B cell (primary cell): ENCODE measurements at regions not wholly inside any gene's neighbourhood (a gene's known extent, or its start where the extent isn't known, plus 50 kb on each side); places are given as distances from the start of the nearest gene placed in this dataset.

ENCODE experiments used
- ATAC-seq: fragments of 200-7000 bp; cut with Tn5 transposase; one replicate; pipeline ENCODE4 v1.10.0; 2021; ENCODE audit warnings: low read depth, mild to moderate bottlenecking, moderate number of reproducible peaks, moderate library complexity
- CTCF ChIA-PET: fragments of 350-600 bp; sonication (Branson Sonifier 250); formaldehyde crosslinking; loops from one replicate; lab custom pipeline; 2021; ENCODE audit warnings: antibody characterized with exemption, inconsistent platforms; lab: Charles Lee
- POLR2A ChIA-PET: fragments of 350-600 bp; sonication (Branson Sonifier 250); formaldehyde crosslinking; loops from one replicate; lab custom pipeline; 2021; ENCODE audit warnings: antibody characterized with exemption; lab: Charles Lee
- DNase-seq: peaks from one replicate; pipeline ENCODE4 v3.0.0; 2013
- H2AFZ ChIP-seq: 2 replicates; pipeline ENCODE4 v1.6.1; 2012; ENCODE audit warnings: mild to moderate bottlenecking, low read depth, low read length; ENCODE audit not compliant: insufficient read depth, poor library complexity, severe bottlenecking
- H3K27ac ChIP-seq, 2 donors: 1 replicate in 1 of 2; 2 replicates in 1 of 2; pipeline ENCODE4 v1.5.1; 2012 to 2013; ENCODE audit warnings: low read length in 2 of 2, mild to moderate bottlenecking in 2 of 2, moderate library complexity in 1 of 2
- H3K27me3 ChIP-seq, 4 experiments: fragments of 200-600 bp in 1 of 4; sonication (generic) in 1 of 4; replicated peaks in 1 of 4; 1 replicate in 2 of 4; 2 replicates in 2 of 4; pipeline versions ENCODE4 v1.6.1 to v1.7.0; 2013 to 2016; ENCODE audit warnings: low read length in 3 of 4, mild to moderate bottlenecking in 2 of 4, mixed read lengths in 1 of 4, moderate library complexity in 1 of 4; ENCODE audit not compliant: insufficient read depth in 4 of 4, control insufficient read depth in 3 of 4; ENCODE audit errors: control extremely low read depth in 1 of 4
- H3K36me3 ChIP-seq, 2 experiments: replicated peaks in 1 of 2; 1 replicate in 1 of 2; 2 replicates in 1 of 2; pipeline versions ENCODE4 v1.6.1 to v1.7.1; 2013; ENCODE audit warnings: low read length in 1 of 2; ENCODE audit not compliant: insufficient read depth in 2 of 2, control insufficient read depth in 1 of 2; ENCODE audit errors: control extremely low read depth in 1 of 2, extremely low read depth in 1 of 2
- H3K4me1 ChIP-seq, 2 donors: fragments of 200-600 bp in 1 of 2; sonication (generic) in 1 of 2; 1 replicate in 1 of 2; 2 replicates in 1 of 2; pipeline versions ENCODE4 v1.5.1 to v1.6.1; 2013 to 2017; ENCODE audit warnings: low read length in 2 of 2; ENCODE audit not compliant: control insufficient read depth in 2 of 2, insufficient read depth in 2 of 2
- H3K4me2 ChIP-seq: replicated peaks from 2 replicates; pipeline ENCODE3; 2012; ENCODE audit warnings: mild to moderate bottlenecking, low read depth, low read length; ENCODE audit not compliant: poor library complexity, severe bottlenecking
- H3K4me3 ChIP-seq, 5 experiments: fragments of 200-600 bp in 1 of 5; sonication (generic) in 1 of 5; 1 replicate in 3 of 5; 2 replicates in 2 of 5; pipeline versions ENCODE4 v1.5.1 to v1.7.0; 2011 to 2016; ENCODE audit warnings: low read length in 4 of 5, mild to moderate bottlenecking in 4 of 5, low read depth in 2 of 5, control low read depth in 1 of 5, moderate library complexity in 1 of 5; ENCODE audit not compliant: insufficient read depth in 1 of 5; ENCODE audit errors: control extremely low read depth in 1 of 5, extremely low read depth in 1 of 5
- H3K79me2 ChIP-seq: fragments of 200-600 bp; sonication (generic); one replicate; pipeline ENCODE4 v1.6.0; 2016; ENCODE audit warnings: low read length; ENCODE audit not compliant: control insufficient read depth, insufficient read depth
- H3K9ac ChIP-seq: fragments of 200-600 bp; sonication (generic); 2 replicates; pipeline ENCODE4 v1.6.1; 2017; ENCODE audit warnings: mild to moderate bottlenecking, low read length, moderate library complexity
- H3K9me3 ChIP-seq, 3 donors: one replicate each; pipeline versions ENCODE4 v1.6.1 to v1.7.1; 2013; ENCODE audit warnings: low read length in 2 of 3; ENCODE audit not compliant: control insufficient read depth in 2 of 3, insufficient read depth in 1 of 3; ENCODE audit errors: control extremely low read depth in 1 of 3
- H4K20me1 ChIP-seq: 2 replicates; pipeline ENCODE4 v1.6.0; 2012; ENCODE audit warnings: mild to moderate bottlenecking, low read length; ENCODE audit not compliant: insufficient read depth, control insufficient read depth, poor library complexity, severe bottlenecking
- H3K27ac Mint-ChIP-seq: one replicate; pipeline ENCODE4 v1.8.0; 2021; ENCODE audit warnings: mixed read lengths
- H3K27me3 Mint-ChIP-seq: one replicate; pipeline ENCODE4 v1.8.0; 2021; ENCODE audit warnings: mixed read lengths
- H3K4me1 Mint-ChIP-seq: one replicate; pipeline ENCODE4 v1.8.0; 2021; ENCODE audit warnings: mixed read lengths
- H3K4me3 Mint-ChIP-seq: one replicate; pipeline ENCODE4 v1.8.0; 2021; ENCODE audit warnings: mixed read lengths
- H3K9me3 Mint-ChIP-seq: one replicate; pipeline ENCODE4 v1.8.0; 2022; ENCODE audit warnings: mixed read lengths; ENCODE audit not compliant: insufficient read depth
- CTCF ChIP-seq: fragments of 200-600 bp; IDR thresholded peaks from one replicate; pipeline ENCODE4 v1.8.0; 2022; ENCODE audit warnings: antibody characterized with exemption, mild to moderate bottlenecking
- EZH2 ChIP-seq: IDR thresholded peaks from 2 replicates; pipeline ENCODE4 v1.6.1; 2012; ENCODE audit warnings: borderline replicate concordance, low read depth, mild to moderate bottlenecking, moderate library complexity, low read length; ENCODE audit not compliant: insufficient read depth, poor library complexity, severe bottlenecking
- WGBS: methylation state at CpG from one replicate; pipeline ENCODE4 v1.1.5; 2013; ENCODE audit warnings: missing lambda C conversion rate; ENCODE audit not compliant: insufficient coverage; 5-methylcytosine and 5-hydroxymethylcytosine counted together
- intact Hi-C: fragments of 100-400 bp; cut with micrococcal nuclease; formaldehyde crosslinking; loops from one replicate; pipeline ENCODE4 v1.10.0; 2022

DNA sequence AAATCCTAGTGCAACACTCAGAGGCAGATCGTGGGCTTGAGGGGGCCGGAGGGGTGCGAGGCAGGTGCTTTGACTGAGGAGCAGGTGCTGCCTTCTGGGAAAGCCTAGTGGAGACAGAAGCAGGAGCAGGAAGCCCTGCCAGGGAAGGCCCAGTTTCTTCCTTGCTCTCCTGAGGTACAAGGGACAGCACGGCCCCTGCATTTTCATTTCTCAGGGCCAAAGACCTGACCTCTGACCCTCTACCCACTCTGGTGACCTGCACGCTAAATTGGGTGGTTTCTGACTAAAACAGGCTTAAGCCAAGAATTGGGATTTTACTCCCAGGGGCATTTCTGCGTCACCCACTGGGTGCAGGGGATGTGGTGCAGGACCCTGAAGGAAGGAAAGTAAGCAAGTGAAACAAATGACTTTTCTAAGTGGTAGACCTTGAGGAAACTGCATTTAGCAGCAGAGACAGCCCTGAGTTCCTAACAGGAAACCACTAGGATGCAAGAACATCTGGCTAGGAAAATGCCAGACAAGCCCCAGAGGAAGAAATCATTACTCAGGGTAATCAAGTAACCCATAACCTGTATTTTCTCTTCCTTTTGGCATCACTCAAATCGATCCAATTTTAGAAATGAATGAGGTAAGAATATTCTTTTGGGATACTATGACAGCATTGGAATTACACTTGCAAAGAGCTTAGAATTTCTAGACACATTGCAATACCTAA lies 141.7 kb downstream of the CD164 start:
- no peaks in the 10 kb centered on the region for H3K27me3 ChIP-seq
- no peak for TF ChIP-seq EZH2
- peaks cover 10% of the 10 kb centered on the region for H3K4me1 Mint-ChIP-seq
- no peak overlapping the region for H3K9ac ChIP-seq
- no peak overlapping the region for H3K4me3 ChIP-seq
- H3K27ac Mint-ChIP-seq = no peak overlapping the region
- ATAC-seq (no peak), DNase-seq (no peak)
- no peak overlapping the region for H3K4me3 Mint-ChIP-seq
- H3K27me3 Mint-ChIP-seq = no peaks in the 10 kb centered on the region
- 69% methylated on average over 6 of the region's 7 CpGs for WGBS
- no peak overlapping the region for H2AFZ ChIP-seq
- CTCF ChIA-PET = interaction anchor here (1.1 kb wide), 1 partner anchor 53 kb away, joined by 3 read pairs; no protein-coding TSS in a partner anchor
- no peak overlapping the region for H3K27ac ChIP-seq
- intact Hi-C loops = no loop called here
- H3K36me3 ChIP-seq = no peaks in the 10 kb centered on the region
- no peaks in the 10 kb centered on the region for H4K20me1 ChIP-seq
- no peak overlapping the region for H3K4me2 ChIP-seq
- POLR2A ChIA-PET = no interaction called here
- no peaks in the 10 kb centered on the region for H3K79me2 ChIP-seq
- H3K9me3 ChIP-seq = no peaks in the 10 kb centered on the region
- peaks cover 17 to 22% of the 10 kb centered on the region in 2 donors for H3K4me1 ChIP-seq
- H3K9me3 Mint-ChIP-seq = no peaks in the 10 kb centered on the region

- Histone ChIP-seq H3K9me3 (no peaks in the 10 kb centered on the region), H3K4me3 (no peak overlapping the region), H2AFZ (no peak overlapping the region), H3K36me3 (no peaks in the 10 kb centered on the region), H3K27ac (no peak overlapping the region), H3K4me2 (no peak overlapping the region), H3K9ac (no peak overlapping the region), H3K27me3 (no peaks in the 10 kb centered on the region), H3K79me2 (no peaks in the 10 kb centered on the region), H4K20me1 (no peaks in the 10 kb centered on the region), H3K4me1 (peaks cover 17 to 22% of the 10 kb centered on the region in 2 donors)
- Mint-ChIP-seq H3K27ac (no peak overlapping the region), H3K9me3 (no peaks in the 10 kb centered on the region), H3K4me3 (no peak overlapping the region), H3K27me3 (no peaks in the 10 kb centered on the region), H3K4me1 (peaks cover 10% of the 10 kb centered on the region)
- 96% methylated on average over 4 of the region's 9 CpGs for WGBS
- DNase-seq (no peak), ATAC-seq (no peak)
- POLR2A ChIA-PET = no interaction called here
- CTCF ChIA-PET = no interaction called here
- TF ChIP-seq CTCF (no peak), EZH2 (no peak)
- intact Hi-C loops = no loop called here
Measured at GRCh38 chr6:109239651-109240321, 142.5 kb downstream of the CD164 start.
